AG09319 (cell line): ENCODE measurements at regions not wholly inside any gene's neighbourhood (a gene's known extent, or its start where the extent isn't known, plus 50 kb on each side); places are given as distances from the start of the nearest gene placed in this dataset.

Source experiments
- DNase-seq: peaks from one replicate; pipeline ENCODE4 v3.0.0-alpha.2; 2010; ENCODE audit warnings: low read depth; ENCODE audit errors: extremely low read depth
- CTCF ChIP-seq: IDR thresholded peaks from 2 replicates; pipeline ENCODE4 v1.5.1; 2011; ENCODE audit warnings: low read depth, mild to moderate bottlenecking, inconsistent platforms, low read length, moderate library complexity

- no peak for TF ChIP-seq CTCF
- DNase-seq, result no peak
These were observed 359.1 kb downstream of the SLC6A15 start for GRCh38 chr12:84553331-84554117.

- DNase-seq, result no peak
- TF ChIP-seq CTCF, result no peak
These were observed 361.2 kb downstream of the SLC6A15 start for GRCh38 chr12:84551373-84551772.

- no peak for DNase-seq
- TF ChIP-seq CTCF, result no peak
These were observed 362.1 kb downstream of the SLC6A15 start for GRCh38 chr12:84550518-84550917.

- DNase-seq, result no peak
- TF ChIP-seq CTCF, result no peak
These were observed 370.3 kb downstream of the SLC6A15 start for GRCh38 chr12:84542289-84542688.

GRCh38 chr12:84537666-84538065 is 374.9 kb downstream of the SLC6A15 start:
- DNase-seq, result no peak
- no peak for TF ChIP-seq CTCF

- no peak for DNase-seq
- no peak for TF ChIP-seq CTCF
These were observed 399.8 kb downstream of the SLC6A15 start for GRCh38 chr12:84512751-84513150.

- no peak for TF ChIP-seq CTCF
- DNase-seq, result no peak
These were observed 403.7 kb downstream of the SLC6A15 start for GRCh38 chr12:84508851-84509260.
